ENCODE measurements at regions not wholly inside any gene's neighbourhood (a gene's known extent, or its start where the extent isn't known, plus 50 kb on each side); places are given as distances from the start of the nearest gene placed in this dataset.

DNA sequence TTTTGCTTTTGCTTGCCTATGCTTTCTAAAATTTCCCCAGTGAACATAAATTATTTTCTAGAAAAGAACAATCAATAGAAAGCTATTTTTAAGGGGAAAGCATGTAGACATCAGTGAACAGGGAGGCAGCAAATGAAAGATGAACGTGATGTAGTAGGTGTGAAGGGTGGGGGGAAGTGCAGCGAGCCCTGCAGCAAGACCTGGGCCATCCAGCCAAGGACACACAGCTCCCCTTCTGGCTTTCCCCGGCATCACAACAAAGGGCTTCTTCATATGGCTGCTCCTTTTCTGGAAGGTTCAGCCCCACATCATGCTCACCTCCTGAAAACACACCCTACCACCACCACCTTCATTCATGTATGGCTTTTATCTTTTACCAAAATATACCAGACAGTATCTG, 109.2 kb upstream of the ETS2 start:
- H3K27ac ChIP-seq (ENCODE audit: low read depth, low read length), result no peak overlapping the region
- ChIA-PET POLR2A (ENCODE audit: partially characterized antibody) (no interaction called here), CTCF (ENCODE audit: partially characterized antibody) (no interaction called here)
- H3K4me1 ChIP-seq (ENCODE audit: insufficient read depth, low read length), result no peaks in the 10 kb centered on the region
- H3K27me3 ChIP-seq (ENCODE audit: insufficient read depth, low read length), result no peaks in the 10 kb centered on the region
- Mint-ChIP-seq H3K27me3 (peaks cover 2 to 25% of the 10 kb centered on the region in 2 donors), H3K4me3 (no peak overlapping the region), H3K27ac (no peak overlapping the region), H3K4me1 (no peaks in the 10 kb centered on the region), H3K9me3 (peaks cover 0 to 4% (median 2%) of the 10 kb centered on the region in 8 donors), H3K36me3 (no peaks in the 10 kb centered on the region)
- H3K9me3 ChIP-seq (ENCODE audit: control insufficient read depth in 1 of 2, low read length in 2 of 2), result no peaks in the 10 kb centered on the region
- H3K36me3 ChIP-seq (ENCODE audit: insufficient read depth, low read length), result no peaks in the 10 kb centered on the region
- DNase-seq, result no peak
- intact Hi-C loops (cut with micrococcal nuclease), result no loop called here
- no peak overlapping the region for H3K4me3 ChIP-seq (ENCODE audit: low read length in 2 of 2)

DNA sequence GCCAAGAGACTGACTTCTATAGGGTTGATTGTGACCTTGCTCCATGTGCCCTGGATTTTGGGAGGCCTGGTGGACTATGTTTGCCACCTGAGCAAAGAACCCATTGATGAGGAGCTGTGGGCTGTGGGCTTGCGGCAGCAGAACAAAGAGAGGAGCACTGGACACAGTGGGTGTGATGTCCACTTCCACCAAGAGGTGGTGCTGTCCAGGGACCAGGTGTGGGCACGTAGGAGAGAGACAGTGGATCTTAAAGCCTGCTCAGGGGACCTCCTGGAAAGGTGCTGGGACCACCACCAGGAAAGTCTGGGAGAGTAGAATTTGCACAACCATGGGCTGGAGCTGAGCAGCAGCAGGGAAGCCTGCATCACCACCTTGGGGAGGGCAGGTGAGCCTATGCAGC, 106.7 kb upstream of the ETS2 start:
- ChIA-PET CTCF (ENCODE audit: partially characterized antibody) (no interaction called here), POLR2A (ENCODE audit: partially characterized antibody) (no interaction called here)
- no peak for DNase-seq
- Mint-ChIP-seq H3K36me3 (no peaks in the 10 kb centered on the region), H3K9me3 (peaks cover 0 to 2% (median 0%) of the 10 kb centered on the region in 8 donors), H3K4me3 (no peak overlapping the region), H3K27me3 (peaks cover 6 to 28% of the 10 kb centered on the region in 2 donors), H3K4me1 (no peaks in the 10 kb centered on the region), H3K27ac (no peak overlapping the region)
- Histone ChIP-seq H3K4me1 (ENCODE audit: insufficient read depth, low read length) (no peaks in the 10 kb centered on the region), H3K4me3 (ENCODE audit: low read length in 2 of 2) (no peak overlapping the region), H3K36me3 (ENCODE audit: insufficient read depth, low read length) (no peaks in the 10 kb centered on the region), H3K27me3 (ENCODE audit: insufficient read depth, low read length) (no peaks in the 10 kb centered on the region), H3K9me3 (ENCODE audit: control insufficient read depth in 1 of 2, low read length in 2 of 2) (no peaks in the 10 kb centered on the region), H3K27ac (ENCODE audit: low read depth, low read length) (no peak overlapping the region)
- intact Hi-C loops (cut with micrococcal nuclease), result no loop called here

DNA sequence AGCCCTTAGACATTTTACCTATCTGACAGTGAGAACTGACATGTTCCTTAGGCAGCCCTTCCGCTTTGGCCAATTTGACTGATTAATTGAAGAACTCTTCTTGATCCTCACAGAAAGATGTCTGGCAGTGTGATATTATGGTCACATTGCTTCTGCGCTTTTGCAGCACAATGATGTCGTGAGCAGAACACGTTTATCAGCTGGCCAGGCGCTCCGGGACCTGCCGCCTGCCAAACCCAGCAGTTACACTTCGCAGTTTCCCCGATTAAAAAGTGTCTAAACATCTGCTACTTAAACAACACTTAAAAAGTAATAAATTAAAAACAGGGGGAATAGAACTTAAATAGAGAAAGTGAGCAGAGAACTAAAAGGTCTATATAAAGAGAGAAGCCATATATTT, 103.5 kb upstream of the ETS2 start:
- intact Hi-C loops (cut with micrococcal nuclease), result no loop called here
- POLR2A ChIA-PET (ENCODE audit: partially characterized antibody), result no interaction called here
- CTCF ChIA-PET (ENCODE audit: partially characterized antibody), result no interaction called here
- H3K9me3 Mint-ChIP-seq, result no peaks in the 10 kb centered on the region
- Histone ChIP-seq H3K27me3 (ENCODE audit: insufficient read depth, low read length) (peaks cover 4% of the 10 kb centered on the region), H3K27ac (ENCODE audit: low read depth, low read length) (no peak overlapping the region), H3K4me1 (ENCODE audit: insufficient read depth, low read length) (no peaks in the 10 kb centered on the region), H3K4me3 (ENCODE audit: low read length in 2 of 2) (no peak overlapping the region), H3K36me3 (ENCODE audit: insufficient read depth, low read length) (no peaks in the 10 kb centered on the region), H3K9me3 (ENCODE audit: control insufficient read depth in 1 of 2, low read length in 2 of 2) (no peaks in the 10 kb centered on the region)
- DNase-seq, result no peak
- H3K36me3 Mint-ChIP-seq, result no peaks in the 10 kb centered on the region
- no peak overlapping the region for H3K27ac Mint-ChIP-seq
- H3K27me3 Mint-ChIP-seq, result peaks cover 9 to 27% of the 10 kb centered on the region in 2 donors
- H3K4me1 Mint-ChIP-seq, result no peaks in the 10 kb centered on the region
- H3K4me3 Mint-ChIP-seq, result no peak overlapping the region

DNA sequence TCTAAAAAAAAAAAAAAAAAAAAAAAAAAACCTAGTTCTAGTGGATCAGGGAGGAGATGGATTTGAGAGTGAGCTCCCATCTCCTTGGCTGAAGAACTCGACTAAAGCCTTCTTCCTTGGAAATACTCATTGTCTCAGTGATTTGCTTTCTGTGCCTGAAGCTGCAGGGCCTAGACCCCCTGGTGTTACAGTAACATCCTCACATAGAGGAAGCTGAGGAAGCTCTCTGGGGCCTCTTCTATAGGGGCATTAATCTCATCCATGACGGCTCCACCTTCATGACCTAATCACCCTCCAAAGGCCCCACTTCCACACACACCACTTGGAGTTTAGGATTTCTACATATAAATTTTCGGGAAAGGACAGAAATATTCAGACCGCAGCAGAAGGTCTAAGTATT, 95.9 kb upstream of the ETS2 start:
- no peaks in the 10 kb centered on the region for H3K4me1 Mint-ChIP-seq
- H3K27me3 Mint-ChIP-seq, result peaks cover 9 to 17% of the 10 kb centered on the region in 2 donors
- no peak overlapping the region for H3K4me3 Mint-ChIP-seq
- Histone ChIP-seq H3K36me3 (ENCODE audit: insufficient read depth, low read length) (no peaks in the 10 kb centered on the region), H3K27me3 (ENCODE audit: insufficient read depth, low read length) (peaks cover 4% of the 10 kb centered on the region), H3K9me3 (ENCODE audit: control insufficient read depth in 1 of 2, low read length in 2 of 2) (no peaks in the 10 kb centered on the region), H3K27ac (ENCODE audit: low read depth, low read length) (no peak overlapping the region), H3K4me3 (ENCODE audit: low read length in 2 of 2) (no peak overlapping the region), H3K4me1 (ENCODE audit: insufficient read depth, low read length) (no peaks in the 10 kb centered on the region)
- CTCF ChIA-PET (ENCODE audit: partially characterized antibody), result interaction anchor here (0.7 kb wide), 1 partner anchor 708 kb away, joined by 3 read pairs; no protein-coding TSS in a partner anchor
- no peak for DNase-seq
- H3K27ac Mint-ChIP-seq, result no peak overlapping the region
- intact Hi-C loops (cut with micrococcal nuclease), result no loop called here
- POLR2A ChIA-PET (ENCODE audit: partially characterized antibody), result interaction anchor here (0.8 kb wide), 1 partner anchor 136 kb away, joined by 3 read pairs; no protein-coding TSS in a partner anchor
- no peaks in the 10 kb centered on the region for H3K36me3 Mint-ChIP-seq
- H3K9me3 Mint-ChIP-seq, result no peaks in the 10 kb centered on the region

DNA sequence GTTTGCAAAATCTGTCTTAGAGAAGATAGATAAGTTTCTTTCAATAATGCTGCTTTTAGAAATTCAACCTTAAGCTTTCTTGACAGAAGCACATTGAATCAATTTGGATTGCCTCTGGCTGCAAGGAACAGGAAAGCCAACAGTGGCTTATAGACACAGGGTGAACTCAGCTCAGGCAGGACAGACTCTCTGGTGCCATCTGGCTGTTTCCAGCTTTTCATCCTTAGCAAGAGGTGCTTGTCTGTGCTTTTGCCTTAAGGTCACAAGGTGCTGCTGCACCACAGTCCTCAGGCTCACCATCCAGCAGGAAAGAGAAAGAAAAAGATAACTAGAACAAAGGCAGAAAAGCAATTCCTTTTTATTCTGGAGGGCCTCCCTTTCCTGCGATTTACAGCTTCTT, 93.7 kb upstream of the ETS2 start:
- DNase-seq, result no peak
- H3K27me3 ChIP-seq (ENCODE audit: insufficient read depth, low read length), result no peaks in the 10 kb centered on the region
- no peaks in the 10 kb centered on the region for H3K36me3 ChIP-seq (ENCODE audit: insufficient read depth, low read length)
- Mint-ChIP-seq H3K9me3 (no peaks in the 10 kb centered on the region), H3K27ac (no peak overlapping the region), H3K27me3 (peaks cover 10 to 15% of the 10 kb centered on the region in 2 donors), H3K36me3 (no peaks in the 10 kb centered on the region), H3K4me3 (no peak overlapping the region), H3K4me1 (no peaks in the 10 kb centered on the region)
- H3K9me3 ChIP-seq (ENCODE audit: control insufficient read depth in 1 of 2, low read length in 2 of 2), result no peaks in the 10 kb centered on the region
- POLR2A ChIA-PET (ENCODE audit: partially characterized antibody), result interaction anchor here (0.6 kb wide), 1 partner anchor 171 kb away, joined by 3 read pairs; no protein-coding TSS in a partner anchor
- H3K27ac ChIP-seq (ENCODE audit: low read depth, low read length), result no peak overlapping the region
- H3K4me1 ChIP-seq (ENCODE audit: insufficient read depth, low read length), result no peaks in the 10 kb centered on the region
- CTCF ChIA-PET (ENCODE audit: partially characterized antibody), result no interaction called here
- intact Hi-C loops (cut with micrococcal nuclease), result no loop called here
- H3K4me3 ChIP-seq (ENCODE audit: low read length in 2 of 2), result no peak overlapping the region

DNA sequence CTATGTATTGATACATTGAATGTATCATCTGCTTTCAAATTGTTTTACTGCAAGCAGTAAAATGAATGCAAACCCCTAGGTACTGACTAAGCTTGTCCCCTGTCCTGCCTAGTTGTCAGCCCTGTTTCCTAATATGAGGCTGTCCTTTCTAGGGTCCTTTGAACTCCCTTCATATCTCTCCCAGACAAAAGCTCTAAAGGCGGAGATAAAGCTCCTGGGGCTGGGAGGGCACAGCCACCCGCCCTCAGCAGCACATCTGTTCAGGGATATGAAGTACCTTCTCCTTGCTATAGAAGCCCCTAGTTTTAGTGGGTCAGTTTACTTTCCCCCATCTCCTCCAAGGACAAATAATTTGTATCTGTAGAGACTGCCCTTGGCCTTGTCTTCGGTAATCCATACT, 93.1 kb upstream of the ETS2 start:
- Histone ChIP-seq H3K4me1 (ENCODE audit: insufficient read depth, low read length) (no peaks in the 10 kb centered on the region), H3K36me3 (ENCODE audit: insufficient read depth, low read length) (no peaks in the 10 kb centered on the region), H3K4me3 (ENCODE audit: low read length in 2 of 2) (no peak overlapping the region), H3K9me3 (ENCODE audit: control insufficient read depth in 1 of 2, low read length in 2 of 2) (no peaks in the 10 kb centered on the region), H3K27me3 (ENCODE audit: insufficient read depth, low read length) (no peaks in the 10 kb centered on the region), H3K27ac (ENCODE audit: low read depth, low read length) (no peak overlapping the region)
- no peak overlapping the region for H3K27ac Mint-ChIP-seq
- DNase-seq, result no peak
- H3K36me3 Mint-ChIP-seq, result no peaks in the 10 kb centered on the region
- H3K9me3 Mint-ChIP-seq, result no peaks in the 10 kb centered on the region
- H3K4me1 Mint-ChIP-seq, result no peaks in the 10 kb centered on the region
- POLR2A ChIA-PET (ENCODE audit: partially characterized antibody), result interaction anchor here (0.6 kb wide), 1 partner anchor 171 kb away, joined by 3 read pairs; no protein-coding TSS in a partner anchor
- CTCF ChIA-PET (ENCODE audit: partially characterized antibody), result no interaction called here
- H3K4me3 Mint-ChIP-seq, result no peak overlapping the region
- H3K27me3 Mint-ChIP-seq, result peaks cover 14% of the 10 kb centered on the region in 2 donors
- intact Hi-C loops (cut with micrococcal nuclease), result no loop called here

DNA sequence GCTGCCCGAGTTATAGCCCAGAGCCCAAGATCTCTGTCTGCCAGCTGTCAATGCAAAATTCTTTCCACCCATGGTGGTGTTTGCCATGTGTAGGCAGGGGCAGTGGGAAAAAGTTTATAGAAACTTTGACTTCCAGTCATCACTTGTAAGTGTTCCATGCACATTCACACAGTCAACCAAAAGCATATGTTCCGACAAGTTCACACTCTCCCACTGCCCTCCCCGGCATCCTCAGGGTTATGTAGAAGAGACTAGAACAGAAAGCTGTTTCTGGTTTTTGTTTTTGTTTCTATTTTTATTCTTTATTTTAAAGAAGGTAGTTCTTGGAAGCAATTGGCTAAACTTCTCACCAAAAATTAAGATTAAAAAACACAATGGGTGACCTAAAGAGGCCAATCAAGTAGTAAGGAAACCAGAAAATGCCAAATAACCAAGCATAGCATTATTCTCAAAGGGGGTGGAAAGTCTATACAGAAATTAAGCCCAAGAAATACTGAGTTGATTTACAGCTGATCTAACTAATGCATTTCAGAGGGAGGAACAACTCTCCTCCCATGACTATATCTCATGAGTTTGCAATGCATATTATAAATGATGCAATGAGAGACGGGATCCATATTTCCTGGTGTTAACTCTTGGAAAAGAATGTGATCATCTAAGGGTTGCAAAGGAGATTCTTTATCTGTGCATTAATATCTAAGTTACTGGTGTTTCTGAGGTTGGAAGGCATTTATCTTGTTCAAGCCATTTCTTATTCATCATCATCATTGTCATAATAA, 91.5 kb upstream of the ETS2 start:
- no peaks in the 10 kb centered on the region for H3K36me3 Mint-ChIP-seq
- no peak overlapping the region for H3K4me3 Mint-ChIP-seq
- ChIA-PET CTCF (ENCODE audit: partially characterized antibody) (no interaction called here), POLR2A (ENCODE audit: partially characterized antibody) (no interaction called here)
- H3K27ac Mint-ChIP-seq, result no peak overlapping the region
- H3K4me3 ChIP-seq (ENCODE audit: low read length in 2 of 2), result no peak overlapping the region
- no peaks in the 10 kb centered on the region for H3K36me3 ChIP-seq (ENCODE audit: insufficient read depth, low read length)
- peaks cover 11 to 13% of the 10 kb centered on the region in 2 donors for H3K27me3 Mint-ChIP-seq
- intact Hi-C loops (cut with micrococcal nuclease), result no loop called here
- H3K27me3 ChIP-seq (ENCODE audit: insufficient read depth, low read length), result no peaks in the 10 kb centered on the region
- H3K27ac ChIP-seq (ENCODE audit: low read depth, low read length), result no peak overlapping the region
- H3K9me3 Mint-ChIP-seq, result no peaks in the 10 kb centered on the region
- H3K4me1 ChIP-seq (ENCODE audit: insufficient read depth, low read length), result no peaks in the 10 kb centered on the region
- no peaks in the 10 kb centered on the region for H3K4me1 Mint-ChIP-seq
- DNase-seq, result no peak
- no peaks in the 10 kb centered on the region for H3K9me3 ChIP-seq (ENCODE audit: control insufficient read depth in 1 of 2, low read length in 2 of 2)
